Kidney capillary endothelial cell (primary cell): ENCODE measurements at regions not wholly inside any gene's neighbourhood (a gene's known extent, or its start where the extent isn't known, plus 50 kb on each side); places are given as distances from the start of the nearest gene placed in this dataset.

Source experiments
- DNase-seq: peaks from one replicate; pipeline ENCODE4 v3.0.0-alpha.2; 2018; ENCODE audit warnings: low spot score

DNA sequence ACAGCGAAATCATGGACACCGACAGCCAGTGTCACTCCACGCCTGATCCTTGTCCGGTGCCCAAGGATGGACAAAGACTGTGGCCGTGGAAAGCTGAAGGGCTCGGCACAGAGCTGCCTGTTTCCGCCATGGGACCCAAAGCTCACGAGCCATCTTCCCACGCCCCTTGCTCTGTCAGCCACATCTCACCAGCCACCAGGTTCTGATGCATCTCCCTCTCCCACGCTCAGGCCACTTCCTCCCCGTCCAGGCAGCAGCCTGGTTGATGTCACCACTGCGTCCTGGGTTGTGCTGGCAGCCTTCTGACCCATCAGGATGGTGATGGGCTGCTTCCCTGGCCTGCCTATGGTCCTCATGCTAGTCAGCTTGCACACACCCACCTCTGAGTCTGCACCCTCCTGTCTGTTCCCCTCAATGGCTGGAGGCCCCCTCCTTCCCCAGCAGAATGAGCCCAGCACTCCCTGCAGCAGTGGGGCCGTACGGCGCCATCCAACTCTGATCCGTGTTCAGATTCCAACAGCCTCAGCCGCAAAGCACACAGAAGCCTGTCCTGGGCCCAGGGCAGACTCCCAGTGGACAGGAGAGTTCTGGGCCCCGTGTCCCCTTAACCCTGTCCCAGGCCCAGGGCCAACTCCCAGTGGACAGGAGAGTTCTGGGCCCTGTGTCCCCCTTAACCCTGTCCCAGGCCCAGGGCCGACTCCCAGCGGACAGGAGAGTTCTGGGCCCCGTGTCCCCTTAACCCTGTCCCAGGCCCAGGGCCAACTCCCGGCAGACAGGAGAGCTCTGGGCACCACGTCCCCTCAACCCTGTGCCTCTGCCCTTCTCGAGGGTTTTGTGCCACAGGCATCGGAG, 259.5 kb downstream of the BRD1 start:
- DNase-seq: no peak

GRCh38 chr22:49566693-49567092, 261.0 kb downstream of the BRD1 start:
- no peak for DNase-seq

DNA sequence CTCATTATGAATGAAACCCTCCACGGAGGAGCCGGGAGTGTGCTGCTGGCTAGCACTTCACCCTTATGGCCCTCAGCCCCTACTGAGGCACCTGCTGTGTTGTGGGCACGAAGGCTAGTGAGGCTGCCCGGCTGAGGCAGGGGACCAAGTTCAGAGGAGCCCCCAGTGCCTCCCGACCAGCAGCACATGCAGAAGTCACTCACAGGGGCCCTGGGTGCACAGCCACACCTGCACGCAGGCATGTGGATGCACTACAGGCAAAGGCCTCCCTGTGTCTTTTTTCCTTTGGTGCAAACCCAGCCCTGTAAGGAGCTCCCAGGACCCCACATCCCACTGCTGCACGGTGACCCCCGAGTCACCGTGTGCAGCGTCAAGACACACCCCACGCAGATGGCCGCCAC, 261.5 kb downstream of the BRD1 start:
- DNase-seq: no peak

GRCh38 chr22:49565516-49565855, 262.2 kb downstream of the BRD1 start:
- no peak for DNase-seq

DNA sequence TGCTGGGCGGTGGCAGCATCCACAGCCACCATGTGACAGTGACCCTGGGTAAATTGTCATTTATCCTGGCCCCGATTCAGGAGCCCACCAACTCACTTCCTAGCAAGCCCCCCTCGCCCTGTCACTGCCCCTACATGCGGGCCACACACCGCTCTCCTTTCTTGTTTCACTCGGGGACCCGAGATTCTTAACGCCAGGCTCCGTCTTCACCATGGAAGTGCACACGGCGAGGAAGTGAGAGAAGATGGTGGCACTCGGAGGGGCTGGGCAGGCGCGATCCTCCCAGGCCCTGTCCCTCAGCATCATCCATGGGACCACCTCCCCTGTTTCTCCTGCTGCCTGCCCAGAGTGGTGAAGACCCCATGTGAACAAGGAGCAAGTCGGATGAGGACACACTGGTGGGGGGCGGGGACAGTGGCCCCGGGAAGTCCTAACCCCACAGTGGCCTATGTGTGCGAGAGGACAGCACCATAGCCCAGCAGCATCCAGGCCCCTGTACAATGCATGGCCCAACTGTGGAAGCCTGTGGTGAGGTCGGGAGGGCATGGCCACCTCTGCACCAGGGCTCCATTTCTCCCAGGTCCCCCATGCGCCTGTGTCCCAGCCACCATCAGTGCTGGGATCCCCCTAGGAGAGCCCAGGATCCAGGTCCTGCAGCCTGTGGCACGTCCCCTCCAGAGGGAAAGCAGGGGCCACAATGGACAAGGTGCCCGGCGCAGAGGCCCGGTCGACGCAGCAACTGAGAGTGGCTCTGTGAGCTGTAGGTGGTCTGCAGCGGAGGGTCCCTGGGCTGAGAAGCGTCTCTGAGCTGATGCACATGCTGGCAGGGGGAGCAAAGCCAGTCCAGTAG, 262.8 kb downstream of the BRD1 start:
- DNase-seq: no peak

- no peak for DNase-seq
These were observed 263.6 kb downstream of the BRD1 start for GRCh38 chr22:49564054-49564453.

- no peak for DNase-seq
These were observed 264.9 kb downstream of the BRD1 start for GRCh38 chr22:49562685-49563249.

DNA sequence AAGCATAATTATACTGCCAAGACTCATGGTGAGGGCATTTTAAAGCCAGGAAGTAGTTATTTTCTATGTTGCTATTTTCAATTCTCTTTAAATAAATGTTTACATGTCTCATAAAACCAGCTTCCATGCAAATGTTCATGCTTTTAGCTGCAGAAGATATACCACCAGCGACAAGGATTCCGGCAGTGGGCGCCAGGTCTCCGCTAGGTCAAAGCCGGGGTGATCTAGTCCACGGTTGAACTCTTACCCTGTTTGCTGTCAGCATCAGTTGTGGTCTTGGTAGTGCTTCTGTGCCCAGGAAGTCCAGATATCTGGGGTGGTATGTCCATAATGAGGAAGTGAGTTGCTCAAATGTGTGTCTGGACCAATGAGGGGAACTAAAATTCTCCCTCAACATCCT, 265.7 kb downstream of the BRD1 start:
- DNase-seq: no peak

GRCh38 chr22:49561338-49561737, 266.3 kb downstream of the BRD1 start:
- no peak for DNase-seq

DNA sequence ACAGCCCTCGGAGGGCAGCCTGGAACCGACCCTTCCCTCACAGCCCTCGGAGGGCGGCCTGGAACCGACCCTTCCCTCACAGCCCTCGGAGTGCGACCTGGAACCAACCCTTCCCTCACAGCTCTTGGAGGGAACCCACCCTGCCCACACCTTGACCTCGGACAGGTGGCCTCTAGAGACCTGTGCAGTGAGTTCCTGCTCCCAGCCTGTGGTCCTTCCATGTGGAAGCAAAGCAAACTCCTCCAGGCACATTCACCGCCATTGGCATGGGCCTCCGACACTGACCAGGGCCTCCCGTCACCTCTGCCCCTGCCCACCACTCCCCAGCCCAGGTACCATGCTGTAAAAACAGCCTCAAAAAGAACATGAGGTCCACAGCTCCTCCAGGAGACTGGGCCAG, 272.1 kb downstream of the BRD1 start:
- DNase-seq: no peak

DNA sequence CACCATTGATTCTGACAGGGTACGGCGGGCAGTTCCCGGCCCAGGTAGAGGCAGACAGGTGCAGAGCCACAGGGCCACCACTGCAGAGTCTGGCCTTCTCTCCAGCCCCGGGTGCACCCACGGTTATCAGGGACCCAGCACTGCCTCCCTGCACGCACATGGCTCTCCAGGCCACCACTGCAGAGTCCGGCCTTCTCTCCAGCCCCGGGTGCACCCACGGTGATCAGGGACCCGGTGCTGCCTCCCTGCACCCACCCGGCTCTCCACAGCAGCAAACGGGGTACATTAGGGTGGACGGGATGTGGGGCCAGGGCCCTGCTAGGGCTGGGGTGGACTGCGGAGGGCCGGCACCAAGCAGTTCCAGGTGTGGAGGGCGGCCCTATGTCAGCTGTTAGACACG, 272.9 kb downstream of the BRD1 start:
- no peak for DNase-seq

- no peak for DNase-seq
These were observed 273.4 kb downstream of the BRD1 start for GRCh38 chr22:49554296-49554625.

- DNase-seq: no peak
These were observed 274.0 kb downstream of the BRD1 start for GRCh38 chr22:49553518-49554295.

DNA sequence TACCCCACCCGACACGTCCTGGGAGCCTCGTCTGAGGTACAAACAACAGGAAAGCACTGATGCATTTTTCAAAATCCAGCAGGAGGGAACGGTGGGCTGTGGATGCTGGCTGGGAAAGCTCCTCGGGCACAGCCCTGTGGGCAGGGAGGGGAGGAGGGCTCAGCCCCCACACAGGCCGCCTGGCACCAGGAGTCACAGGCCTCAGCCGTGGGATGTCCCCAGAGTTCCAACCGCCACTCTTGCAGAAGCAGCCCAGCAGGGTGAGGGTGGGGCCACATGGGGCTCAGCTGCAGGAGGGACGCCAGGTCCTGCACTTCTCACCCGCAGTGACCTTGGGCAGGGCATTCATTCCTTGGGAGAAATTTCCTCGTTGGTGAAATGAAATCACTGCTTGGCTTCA, 274.6 kb downstream of the BRD1 start:
- DNase-seq: no peak

DNA sequence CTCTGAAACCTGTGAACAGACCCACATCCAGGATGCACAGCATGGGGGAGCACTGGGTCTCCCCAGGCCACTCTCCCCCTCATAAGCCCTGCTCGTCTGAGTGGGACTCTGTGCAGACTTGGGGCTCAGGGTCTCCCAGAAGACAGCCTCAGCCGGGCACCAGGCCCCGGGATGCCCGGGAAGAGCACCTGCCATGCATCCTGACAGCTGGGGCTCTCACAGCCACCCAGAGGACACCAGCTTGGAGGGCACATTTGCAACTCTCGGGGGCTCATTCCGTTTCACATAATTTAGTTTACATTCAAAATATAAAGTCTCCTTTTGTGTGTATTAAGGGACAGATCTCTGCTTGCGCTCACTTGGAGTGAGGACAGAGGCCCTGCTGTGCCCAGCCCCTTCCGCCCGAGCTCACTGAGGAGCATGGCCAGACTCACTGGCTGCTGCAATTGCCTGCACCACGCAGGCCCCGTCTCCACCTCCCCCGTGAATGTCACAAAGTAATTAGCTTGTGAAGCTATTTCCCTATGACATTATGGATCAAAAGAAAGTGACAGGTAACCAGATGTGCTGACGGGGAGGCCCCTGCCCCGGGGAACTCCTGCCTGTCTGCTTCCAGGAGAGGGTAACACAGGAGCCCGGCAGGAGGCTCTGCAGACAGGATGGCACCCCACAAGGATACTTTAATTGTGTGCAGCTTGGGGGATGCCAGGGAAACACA, 275.6 kb downstream of the BRD1 start:
- no peak for DNase-seq

DNA sequence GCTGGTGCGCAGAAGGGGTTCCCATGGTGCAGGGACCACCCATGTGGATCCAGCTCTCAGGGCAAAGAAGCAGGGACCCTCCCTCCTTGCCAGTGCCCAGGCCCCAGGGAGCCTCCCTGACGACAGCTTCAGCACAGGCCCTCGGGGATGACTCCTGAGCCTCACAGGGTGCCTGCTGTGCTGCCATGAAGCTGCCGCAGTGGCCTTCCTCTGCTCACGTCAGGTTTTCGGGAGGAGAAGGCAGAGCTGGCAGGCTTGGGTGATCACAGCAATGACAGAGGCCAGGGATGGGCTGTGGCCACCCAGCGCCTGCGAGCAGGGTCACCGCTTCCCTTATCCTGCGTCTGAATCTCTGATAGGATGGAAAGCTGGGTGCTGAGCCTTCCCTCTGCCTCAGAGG, 276.2 kb downstream of the BRD1 start:
- DNase-seq: no peak

DNA sequence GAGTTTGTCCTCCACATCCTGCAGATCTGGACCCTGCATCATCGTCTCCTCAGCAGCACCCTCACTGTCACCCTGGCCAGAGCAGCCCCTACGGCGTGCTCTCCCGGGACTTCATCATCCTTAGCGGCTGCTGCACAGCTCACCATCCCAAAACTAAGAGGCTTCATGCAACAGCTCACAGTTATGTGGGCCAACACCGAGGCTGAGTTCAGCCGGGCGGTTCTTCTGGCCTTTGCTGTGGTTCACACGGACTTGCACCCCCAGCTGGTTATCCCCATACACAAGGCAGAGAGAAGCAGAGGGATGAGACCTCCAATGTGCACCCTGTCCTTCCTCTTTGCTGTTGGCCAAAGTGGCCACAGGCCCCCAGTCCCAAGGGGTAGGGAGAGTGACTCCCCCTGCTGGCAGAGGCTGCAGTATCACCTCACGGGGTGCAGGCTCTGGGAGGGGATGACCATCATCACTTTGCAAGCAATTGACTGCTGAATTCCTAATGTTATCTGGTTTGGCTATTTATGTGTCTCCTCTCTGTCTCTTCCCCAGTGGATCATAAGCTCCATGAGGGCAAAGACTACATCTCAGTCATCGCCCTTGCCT, 276.8 kb downstream of the BRD1 start:
- no peak for DNase-seq

- DNase-seq: no peak
These were observed 277.6 kb downstream of the BRD1 start for GRCh38 chr22:49550141-49550430.

GRCh38 chr22:49549256-49550140, 278.2 kb downstream of the BRD1 start:
- DNase-seq: no peak

GRCh38 chr22:49548356-49549202, 279.1 kb downstream of the BRD1 start:
- DNase-seq: no peak
